ENCODE measurements at regions not wholly inside any gene's neighbourhood (a gene's known extent, or its start where the extent isn't known, plus 50 kb on each side); places are given as distances from the start of the nearest gene placed in this dataset.
A peak's percentile ranks its signal among the peaks of the same experiment; 100 is the strongest.

DNA sequence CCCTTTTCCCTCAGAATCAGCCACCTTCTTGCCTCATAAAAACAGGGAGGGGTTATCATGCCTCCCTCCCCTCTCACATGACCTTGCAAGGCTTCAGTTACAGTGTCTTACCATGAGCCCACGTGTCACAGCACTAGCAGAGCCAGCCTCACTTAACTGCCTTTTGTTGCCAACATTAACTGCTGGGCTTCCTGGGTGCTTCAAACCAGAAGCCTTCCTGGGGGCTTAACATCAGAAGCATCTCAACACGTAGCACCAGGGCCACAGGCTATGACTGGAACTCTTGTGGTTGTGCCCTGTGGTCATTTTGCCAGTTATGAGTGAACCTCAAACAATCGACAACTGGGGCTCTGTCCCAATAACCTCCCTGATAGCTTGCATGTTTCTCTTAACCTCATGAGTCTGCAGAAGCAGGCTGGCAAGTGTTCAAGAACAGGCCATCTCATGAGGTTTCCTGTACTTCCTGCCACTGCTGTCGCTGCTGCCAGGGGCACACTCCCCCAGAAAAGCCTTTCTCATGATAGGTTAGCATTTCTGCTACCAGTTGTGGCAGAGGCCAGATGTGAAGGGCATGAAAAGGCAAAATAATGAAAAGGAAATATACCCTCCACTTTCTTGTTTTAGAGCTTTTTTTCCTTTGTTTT is 132.2 kb downstream of the GLUL start:
- DNase-seq, result peak; percentile 93

DNA sequence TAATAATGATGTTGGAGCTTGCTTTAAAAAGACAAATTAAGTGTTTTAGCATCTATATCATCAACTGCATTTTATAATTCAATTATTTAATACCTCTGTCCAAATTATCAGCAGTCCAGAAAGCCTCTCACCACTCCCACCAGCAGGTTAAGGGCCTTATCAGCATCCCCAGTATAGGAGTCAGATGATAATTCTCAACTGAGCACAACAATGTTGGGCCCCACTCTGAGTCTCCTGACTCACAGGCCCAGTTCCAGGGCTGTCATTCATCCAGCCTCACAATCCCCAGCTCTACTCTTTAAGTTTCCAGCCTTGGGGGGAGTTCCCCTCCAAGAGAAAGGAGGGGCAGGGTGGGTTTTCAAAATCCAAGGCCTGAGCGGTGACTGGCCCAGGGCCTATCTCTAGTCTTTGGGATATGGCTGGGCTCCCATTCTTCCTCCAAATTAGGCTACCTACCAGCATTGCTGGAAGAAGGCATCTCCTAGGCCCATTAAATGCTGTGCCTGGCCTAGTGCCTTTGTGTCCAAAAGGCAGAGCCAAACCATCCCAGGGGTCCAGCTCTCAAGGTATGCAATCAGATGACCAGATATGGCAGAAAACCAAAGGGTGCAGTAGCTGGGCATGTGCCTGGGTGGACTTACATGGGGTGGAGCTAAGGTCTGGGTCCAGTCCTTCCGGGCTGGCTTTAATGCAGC is 134.1 kb downstream of the GLUL start:
- DNase-seq, result no peak

DNA sequence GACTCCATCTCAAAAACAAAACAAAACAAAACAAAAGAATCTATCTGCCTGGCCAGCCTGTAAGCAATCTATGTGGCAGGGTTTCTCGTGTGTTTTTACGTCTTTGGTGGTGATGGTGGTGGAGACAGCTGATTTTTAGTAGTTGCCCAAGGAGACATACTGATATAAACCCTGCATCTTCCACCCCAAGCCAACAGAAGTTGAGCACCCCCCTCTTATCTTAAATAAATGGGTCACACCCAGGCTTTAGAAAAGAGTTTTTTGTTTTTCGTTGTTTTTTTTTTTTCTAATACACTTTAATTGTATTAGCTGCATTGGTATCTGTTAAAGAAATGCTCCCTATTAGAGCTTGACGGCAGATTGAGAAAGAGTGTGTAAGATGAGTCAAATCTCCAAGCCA is 134.7 kb downstream of the GLUL start:
- no peak for DNase-seq

DNA sequence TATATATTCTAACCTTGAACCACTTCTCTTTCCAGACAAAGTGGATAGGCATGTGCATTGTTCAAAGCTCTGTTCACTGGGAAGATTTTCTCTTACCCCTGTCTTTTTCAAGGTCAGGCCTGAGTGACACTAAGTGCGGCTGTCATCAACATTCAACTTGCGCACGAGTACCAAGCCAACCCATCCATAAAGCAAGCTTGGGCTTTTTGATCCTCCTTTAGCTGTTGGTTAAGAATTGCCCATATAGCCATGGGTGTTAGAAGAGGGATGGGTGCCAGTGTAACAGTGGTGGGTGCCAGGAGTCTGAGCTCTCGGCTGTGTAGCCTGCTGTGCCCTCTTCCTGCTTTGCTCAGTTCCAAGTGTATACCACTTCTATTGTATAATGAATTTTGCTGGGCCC is 136.1 kb downstream of the GLUL start:
- DNase-seq, result no peak

DNA sequence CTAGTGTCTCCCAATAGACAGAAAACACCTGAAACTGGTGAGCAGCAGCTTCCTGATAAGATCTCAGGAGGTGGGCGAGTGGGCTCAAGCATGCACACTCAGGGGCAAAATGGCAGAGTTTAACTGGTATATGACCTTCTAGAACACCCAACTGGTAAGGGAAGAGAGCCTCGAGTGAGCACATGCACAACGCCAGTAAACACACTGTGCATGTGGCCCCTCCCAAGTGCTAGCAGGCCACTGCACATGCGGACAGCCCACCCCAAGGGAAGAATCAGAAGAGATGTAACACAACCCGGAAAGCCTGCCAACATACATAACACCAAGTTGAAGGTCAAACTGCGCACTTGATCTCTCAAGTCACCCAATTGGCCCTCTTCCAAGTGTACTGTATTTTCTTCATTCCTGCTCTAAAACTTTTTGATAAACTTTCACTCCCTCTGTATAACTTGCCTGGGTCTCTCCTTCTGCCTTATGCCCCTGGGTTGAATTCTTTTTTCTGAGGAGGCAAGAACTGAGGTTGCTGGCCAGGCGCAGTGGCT is 138.2 kb downstream of the GLUL start:
- no peak for DNase-seq

DNA sequence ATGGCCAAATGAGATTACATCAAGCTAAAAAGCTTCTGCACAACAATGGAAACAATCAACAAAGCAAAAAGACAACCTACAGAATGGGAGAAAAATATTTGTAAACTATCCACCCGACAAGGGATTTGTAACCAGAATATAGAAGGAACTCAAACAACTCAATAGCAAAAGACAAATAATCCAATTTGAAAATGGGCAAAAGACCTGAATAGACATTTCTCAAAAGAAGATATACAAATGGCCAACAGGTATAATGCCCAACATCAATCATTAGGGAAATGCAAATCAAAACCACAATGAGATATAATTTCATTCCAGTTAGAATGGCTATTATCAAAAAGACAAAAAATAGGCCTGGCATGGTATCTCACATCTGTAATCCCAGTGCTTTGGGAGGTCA is 140.0 kb downstream of the GLUL start:
- no peak for DNase-seq

DNA sequence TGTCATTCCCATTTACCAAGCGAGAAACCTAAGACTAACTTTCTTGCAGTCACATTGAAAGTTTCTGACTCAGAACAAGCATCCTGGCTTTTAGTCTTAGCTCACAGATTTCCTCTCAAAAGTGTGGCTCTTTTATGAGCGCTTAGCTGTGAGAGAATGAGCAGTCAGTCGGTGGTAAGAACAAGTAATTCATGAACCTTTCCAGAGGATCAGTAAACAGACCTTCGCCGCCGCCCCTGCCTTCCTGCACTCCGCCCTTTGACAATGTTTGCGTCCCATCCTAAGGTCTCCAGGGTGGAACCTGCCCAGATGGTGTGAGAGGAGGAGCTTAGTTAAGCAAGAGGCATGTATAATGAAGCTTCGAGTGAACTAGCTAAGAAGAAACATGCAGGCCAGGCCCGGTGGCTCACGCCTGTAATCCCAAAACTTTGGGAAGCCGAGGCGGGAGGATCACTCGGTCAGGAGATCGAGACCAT is 142.4 kb downstream of the GLUL start:
- peak; percentile 93 for DNase-seq

DNA sequence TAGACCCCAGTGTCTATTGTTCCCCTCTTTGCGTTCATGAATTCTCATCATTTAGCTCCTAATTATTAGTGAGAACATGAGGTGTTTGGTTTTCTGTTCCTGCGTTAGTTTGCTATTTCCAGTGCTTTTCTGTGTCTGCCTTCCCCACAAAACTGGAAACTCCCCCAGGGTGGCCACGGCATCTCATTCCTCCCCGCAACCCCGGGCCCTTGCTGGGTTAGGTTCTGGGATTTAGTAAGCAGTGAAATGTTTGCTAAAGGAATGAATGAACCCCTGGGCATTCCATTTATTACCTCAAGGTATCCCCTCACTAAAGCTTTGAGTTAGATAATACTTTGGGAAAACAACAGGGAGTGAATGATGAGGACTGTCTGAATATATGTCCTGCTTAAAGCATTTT is 142.9 kb downstream of the GLUL start:
- DNase-seq, result peak; percentile 87

DNA sequence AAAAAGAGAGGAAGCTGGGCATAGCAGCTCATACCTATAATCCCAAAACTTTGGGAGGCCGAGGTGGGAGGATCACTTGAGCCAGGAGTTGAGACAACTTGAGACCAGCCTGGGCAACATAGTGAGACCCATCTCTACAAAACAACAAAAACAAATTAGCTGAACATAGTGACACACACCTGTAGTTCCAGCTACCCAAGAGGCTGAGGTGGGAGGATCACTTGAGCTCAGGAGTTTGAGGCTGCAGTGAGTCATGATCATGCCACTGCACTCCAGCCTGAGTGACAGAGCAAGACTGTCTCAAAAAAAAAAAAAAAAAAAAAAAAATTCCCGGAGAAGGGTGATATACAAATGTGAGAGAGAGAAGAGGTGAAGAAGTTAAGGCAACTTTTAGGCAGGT is 143.8 kb downstream of the GLUL start:
- peak; percentile 56 for DNase-seq

DNA sequence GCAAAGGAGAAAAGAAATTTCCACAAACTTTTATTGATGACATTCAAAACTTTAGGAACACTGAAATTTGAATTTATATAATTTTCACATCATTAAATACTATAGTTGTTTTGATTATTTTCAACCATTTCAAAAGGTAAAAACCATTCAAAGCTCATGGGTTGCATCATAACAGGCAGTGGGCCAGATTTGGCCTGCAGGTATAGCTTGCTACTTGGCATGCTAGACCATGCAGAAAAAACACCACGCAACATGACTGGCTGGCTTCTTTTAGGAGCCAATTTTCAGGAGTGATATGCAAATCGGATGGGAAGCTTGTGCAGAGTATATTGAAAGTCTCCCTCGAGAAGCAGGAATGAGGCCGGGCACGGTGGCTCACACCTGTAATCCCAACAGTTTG is 144.8 kb downstream of the GLUL start:
- no peak for DNase-seq

DNA sequence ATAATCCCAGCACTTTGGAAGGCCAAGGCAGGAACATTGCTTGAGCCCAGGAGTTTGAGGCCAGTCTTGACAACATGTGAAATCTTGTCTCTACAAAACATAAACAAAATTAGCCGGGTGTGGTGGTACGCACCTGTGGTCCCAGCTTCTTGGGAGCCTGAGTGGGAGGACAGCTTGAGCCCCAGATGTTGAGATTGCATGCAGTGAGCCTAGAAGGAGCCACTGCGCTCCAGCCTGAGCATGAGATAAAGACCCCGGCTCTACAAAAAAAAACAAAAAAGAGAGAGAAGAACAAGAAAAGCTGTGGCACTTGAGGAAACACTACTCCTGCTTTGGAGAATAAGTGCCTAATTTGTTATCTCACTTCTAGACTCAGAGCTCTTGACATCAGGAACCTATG is 146.6 kb downstream of the GLUL start:
- DNase-seq, result no peak

DNA sequence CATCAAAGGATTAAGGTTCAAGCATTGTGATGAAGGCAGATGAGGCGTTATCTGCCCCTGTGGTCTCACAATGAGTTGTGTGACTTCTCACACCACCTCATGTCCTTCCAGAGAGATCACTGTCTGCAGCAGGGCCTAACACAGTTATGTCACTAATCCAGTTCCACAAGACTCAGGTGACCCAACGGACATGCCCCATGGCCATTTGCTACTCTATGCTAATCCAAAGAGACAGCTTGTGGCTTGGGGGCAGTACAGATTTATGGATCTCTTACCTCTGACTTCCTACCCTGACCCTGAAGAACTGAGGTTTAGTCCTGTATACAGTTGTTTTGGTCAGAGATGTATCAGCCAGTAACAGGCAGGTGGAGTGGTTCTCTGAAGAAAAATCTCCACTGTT is 147.1 kb downstream of the GLUL start:
- DNase-seq, result no peak

DNA sequence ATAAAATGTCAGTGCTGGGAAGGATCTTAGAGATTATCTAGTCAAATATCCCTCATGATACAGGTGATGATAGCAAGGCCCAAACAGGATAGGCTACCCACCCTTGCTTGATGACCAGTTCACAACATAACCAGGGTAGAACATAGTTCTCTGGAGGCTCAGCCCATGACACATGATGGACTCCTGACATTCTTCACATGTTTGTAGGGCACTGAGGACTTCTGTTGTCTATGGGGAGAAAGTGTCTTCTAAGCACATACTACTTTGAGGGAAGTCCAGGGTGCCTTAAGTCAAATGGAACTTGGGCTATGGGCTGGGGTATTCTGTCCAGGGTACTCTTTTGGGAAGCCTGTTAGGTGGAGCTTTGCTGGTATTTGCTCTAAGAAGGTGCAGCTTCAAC is 148.9 kb downstream of the GLUL start:
- DNase-seq, result no peak

DNA sequence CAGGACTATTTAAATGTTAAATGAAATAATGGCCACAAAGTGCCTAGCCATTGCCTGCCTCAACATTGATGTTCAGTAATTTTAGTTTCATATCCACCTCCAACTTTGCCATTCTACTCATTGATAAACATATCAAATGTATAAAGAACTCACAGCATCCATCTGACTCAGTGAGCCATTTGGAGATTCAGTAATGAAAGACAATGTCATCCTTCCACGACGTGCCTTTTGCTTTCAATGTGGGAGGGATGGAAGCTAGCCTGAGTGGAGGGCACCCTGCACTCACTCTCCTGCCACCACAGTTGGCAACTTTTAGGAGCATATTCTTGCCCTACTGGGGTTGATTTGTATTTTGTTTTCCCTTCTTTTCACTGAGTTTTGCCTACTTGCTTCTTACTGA is 151.5 kb downstream of the GLUL start:
- no peak for DNase-seq

DNA sequence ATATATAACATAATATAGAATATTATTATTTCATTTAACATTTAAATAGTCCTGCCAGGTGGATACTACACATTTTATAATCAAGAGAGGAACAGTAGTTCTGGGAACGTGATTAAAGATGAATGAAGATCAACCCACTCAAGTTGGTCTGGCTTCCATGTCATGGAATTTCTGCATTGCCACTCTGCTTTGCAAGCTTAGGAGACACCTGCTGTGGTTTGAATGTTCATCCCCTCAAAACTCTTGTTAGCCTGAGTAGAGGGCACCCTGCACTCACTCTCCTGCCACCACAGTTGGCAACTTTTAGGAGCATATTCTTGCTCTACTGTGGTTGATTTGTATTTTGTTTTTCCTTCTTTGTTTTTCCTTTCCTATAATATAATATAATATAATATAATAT is 153.2 kb downstream of the GLUL start:
- no peak for DNase-seq

DNA sequence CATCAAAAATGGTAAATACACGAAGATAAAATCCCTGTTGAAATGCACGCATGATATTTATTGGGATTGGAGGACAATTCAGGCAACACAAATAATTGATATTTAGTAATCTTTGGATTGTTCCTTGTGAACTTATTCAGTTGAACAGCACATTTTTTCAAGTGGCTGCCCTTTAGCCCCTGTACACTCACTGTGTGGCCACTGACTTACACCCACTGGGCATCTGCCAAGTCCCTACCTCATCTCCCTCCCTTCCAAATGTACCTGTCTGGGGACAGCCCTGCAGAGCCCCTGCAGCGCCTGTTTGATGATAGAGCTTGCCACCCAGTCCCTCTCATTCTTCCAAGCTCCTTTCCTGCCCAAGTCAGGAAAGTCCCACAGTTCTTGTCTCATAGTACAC is 154.3 kb downstream of the GLUL start:
- DNase-seq, result no peak

DNA sequence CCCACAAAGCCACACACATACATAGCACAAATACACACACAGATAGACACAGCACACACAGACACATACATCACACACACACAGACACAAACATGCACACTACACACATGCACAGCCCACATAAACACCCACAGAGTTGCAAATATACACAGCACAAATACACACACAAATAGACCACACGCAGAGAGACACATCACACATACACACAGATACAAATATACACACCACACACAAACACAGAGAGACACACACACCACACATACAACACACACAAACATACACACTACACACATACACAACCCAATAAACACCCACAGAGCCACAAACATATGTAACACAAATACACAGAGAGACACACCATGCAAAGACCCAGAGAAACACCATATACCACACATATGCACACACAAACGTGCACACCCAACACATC is 154.9 kb downstream of the GLUL start:
- DNase-seq, result no peak

DNA sequence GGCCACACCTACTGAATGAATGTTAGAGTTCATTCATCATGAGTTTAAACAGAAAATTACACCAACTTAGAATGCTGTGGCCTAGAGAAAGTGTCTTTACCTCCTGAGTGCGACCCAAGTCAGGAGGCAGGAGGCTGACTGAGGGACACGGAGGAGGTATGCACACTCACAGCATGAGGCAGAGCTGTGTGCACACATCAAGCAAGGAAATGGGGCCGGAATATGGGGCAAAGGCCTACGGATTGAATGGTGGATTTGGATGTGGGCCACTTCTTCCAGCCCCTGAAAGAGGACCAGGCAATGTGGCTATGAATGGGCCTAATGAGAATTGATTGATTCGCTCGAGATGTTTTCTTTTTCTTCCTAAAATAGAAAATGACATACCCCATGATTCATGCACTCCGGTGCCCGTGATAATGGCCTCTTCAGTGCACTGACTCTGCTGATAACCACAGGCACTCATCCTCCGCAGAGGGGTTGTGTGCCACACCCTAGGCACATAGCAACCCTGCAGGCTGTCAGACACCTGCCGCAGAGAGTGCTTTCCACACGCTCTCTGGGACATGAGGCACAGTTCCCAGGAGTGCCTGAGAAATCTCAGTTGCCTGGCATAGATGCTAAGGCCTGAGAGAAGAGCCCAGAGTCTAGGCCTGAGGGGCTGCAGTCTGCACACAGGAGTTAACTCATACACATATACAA is 155.5 kb downstream of the GLUL start:
- DNase-seq, result no peak

DNA sequence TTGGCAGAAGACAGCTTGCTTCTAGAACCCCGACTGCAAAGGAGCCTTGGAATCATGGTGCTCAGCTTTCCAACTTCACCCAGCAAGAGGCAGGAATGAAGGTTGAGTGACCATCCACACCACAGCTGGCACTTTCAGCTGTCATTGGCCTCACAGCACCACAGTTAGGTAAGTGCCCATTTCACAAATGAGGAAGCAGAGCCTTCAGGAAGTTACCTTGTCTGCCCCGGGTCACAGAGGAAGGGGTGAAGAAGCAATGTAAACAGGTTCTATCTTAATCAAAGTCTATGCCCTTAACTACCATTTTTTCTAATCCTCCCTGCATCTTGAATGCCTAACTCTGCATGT is 156.0 kb downstream of the GLUL start:
- no peak for DNase-seq

DNA sequence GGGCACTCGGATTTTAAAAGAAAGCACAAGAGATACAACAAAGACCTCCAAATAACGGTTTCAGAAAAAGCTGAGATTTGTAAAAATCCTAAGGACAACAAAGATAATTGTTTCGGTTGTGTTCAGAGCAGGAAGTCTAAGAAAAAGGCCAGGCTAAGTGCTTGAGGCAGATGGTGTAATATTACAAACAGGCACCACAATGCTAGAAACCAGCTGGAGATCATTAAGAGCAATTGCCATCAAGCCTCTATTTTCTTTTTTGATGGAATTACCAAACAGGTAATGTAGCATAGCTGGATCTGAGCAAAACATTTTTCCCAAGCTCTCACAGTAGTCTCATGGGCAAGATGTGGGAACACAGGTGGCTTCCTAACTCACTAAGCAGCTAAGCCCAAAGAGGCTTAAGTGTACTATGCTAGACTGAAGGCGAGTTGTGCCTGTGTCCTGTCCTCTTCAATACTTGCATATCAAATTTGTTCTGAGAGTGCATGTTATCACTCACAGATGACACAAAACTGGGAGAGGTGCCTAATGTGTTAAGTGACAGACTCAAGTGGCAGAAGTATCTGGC is 161.6 kb downstream of the GLUL start:
- no peak for DNase-seq

DNA sequence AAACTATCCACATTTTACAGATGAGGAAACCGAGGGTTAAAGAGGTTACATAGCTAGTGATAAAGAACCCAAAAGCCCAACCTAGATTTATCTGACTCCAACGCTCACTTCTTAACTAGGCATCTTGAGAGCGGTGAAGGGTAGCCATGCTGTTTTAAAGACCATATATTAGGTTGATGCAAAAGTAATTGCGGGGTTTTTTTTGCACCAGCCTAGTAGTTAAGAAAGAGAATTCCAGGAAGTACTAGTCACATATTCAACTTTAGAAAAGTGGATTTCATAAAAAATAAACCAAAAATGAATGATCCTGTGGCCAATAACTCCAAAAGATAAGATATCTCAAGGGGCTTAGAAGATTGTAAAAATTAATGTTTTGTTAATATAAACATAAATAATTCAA is 162.1 kb downstream of the GLUL start:
- no peak for DNase-seq

DNA sequence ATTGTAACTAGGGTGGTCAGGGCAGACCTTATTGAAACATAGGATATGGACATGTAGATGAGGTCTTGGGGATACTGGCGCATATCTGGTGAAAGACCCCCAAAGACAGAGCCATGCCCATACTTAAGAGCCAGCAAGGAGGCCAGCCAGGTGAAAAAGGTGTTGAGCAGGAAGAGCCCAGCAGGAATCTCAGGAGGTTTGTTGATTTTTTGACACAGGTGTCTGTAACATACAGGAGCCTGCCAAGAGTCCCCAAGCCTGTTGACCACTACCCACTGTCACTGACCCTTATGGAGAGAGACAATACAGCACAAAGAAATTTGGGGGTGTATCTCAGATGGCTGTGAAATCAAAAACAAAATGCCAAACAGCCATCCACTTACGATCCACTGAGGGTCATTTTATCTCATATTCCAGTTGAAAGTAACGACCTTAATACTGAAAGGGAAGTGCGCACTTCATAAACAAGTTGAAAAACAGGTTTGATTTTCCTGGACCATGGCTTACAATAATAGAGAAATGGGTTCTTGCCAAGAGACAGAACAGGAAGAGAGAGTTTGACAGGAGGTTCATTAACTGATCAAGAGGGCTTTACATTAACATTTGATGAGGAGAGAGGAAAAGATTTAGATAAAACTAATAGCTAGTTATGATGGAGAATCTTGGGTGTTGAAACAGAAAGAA is 163.6 kb downstream of the GLUL start:
- no peak for DNase-seq

DNA sequence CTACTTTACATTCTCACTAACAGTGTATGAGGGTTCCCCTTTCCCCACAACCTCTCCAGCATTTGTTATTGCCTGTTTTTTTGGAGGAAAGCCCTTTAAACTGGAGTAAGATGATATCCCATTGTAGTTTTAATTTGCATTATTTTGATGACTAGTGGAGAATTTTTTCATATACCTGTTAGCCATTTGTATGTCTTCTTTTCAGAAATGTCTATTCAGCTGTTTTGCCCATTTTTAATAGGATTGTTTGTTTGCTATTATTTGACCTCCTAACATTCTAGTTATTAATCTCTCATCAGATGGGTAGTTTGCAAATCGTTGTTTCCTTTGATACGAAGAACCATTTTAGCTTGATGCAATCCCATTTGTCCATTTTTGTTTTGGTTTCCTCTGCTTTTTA is 165.0 kb downstream of the GLUL start:
- DNase-seq, result no peak

All from activated CD4-positive, alpha-beta T cell treated with anti-CD3 and anti-CD28 coated beads, Interleukin-2, amount 50 U/mL, for 16 hours (primary cell).